B cell (primary cell): ENCODE measurements at regions not wholly inside any gene's neighbourhood (a gene's known extent, or its start where the extent isn't known, plus 50 kb on each side); places are given as distances from the start of the nearest gene placed in this dataset.

Experiments used
- ATAC-seq: fragments of 200-7000 bp; cut with Tn5 transposase; one replicate; pipeline ENCODE4 v1.10.0; 2021; ENCODE audit warnings: low read depth, mild to moderate bottlenecking, moderate number of reproducible peaks, moderate library complexity
- CTCF ChIA-PET: fragments of 350-600 bp; sonication (Branson Sonifier 250); formaldehyde crosslinking; loops from one replicate; lab custom pipeline; 2021; ENCODE audit warnings: antibody characterized with exemption, inconsistent platforms; lab: Charles Lee
- POLR2A ChIA-PET: fragments of 350-600 bp; sonication (Branson Sonifier 250); formaldehyde crosslinking; loops from one replicate; lab custom pipeline; 2021; ENCODE audit warnings: antibody characterized with exemption; lab: Charles Lee
- DNase-seq: peaks from one replicate; pipeline ENCODE4 v3.0.0; 2013
- H2AFZ ChIP-seq: 2 replicates; pipeline ENCODE4 v1.6.1; 2012; ENCODE audit warnings: mild to moderate bottlenecking, low read depth, low read length; ENCODE audit not compliant: insufficient read depth, poor library complexity, severe bottlenecking
- H3K27ac ChIP-seq, 2 donors: 1 replicate in 1 of 2; 2 replicates in 1 of 2; pipeline ENCODE4 v1.5.1; 2012 to 2013; ENCODE audit warnings: low read length in 2 of 2, mild to moderate bottlenecking in 2 of 2, moderate library complexity in 1 of 2
- H3K27me3 ChIP-seq, 4 experiments: fragments of 200-600 bp in 1 of 4; sonication (generic) in 1 of 4; replicated peaks in 1 of 4; 1 replicate in 2 of 4; 2 replicates in 2 of 4; pipeline versions ENCODE4 v1.6.1 to v1.7.0; 2013 to 2016; ENCODE audit warnings: low read length in 3 of 4, mild to moderate bottlenecking in 2 of 4, mixed read lengths in 1 of 4, moderate library complexity in 1 of 4; ENCODE audit not compliant: insufficient read depth in 4 of 4, control insufficient read depth in 3 of 4; ENCODE audit errors: control extremely low read depth in 1 of 4
- H3K36me3 ChIP-seq, 2 experiments: replicated peaks in 1 of 2; 1 replicate in 1 of 2; 2 replicates in 1 of 2; pipeline versions ENCODE4 v1.6.1 to v1.7.1; 2013; ENCODE audit warnings: low read length in 1 of 2; ENCODE audit not compliant: insufficient read depth in 2 of 2, control insufficient read depth in 1 of 2; ENCODE audit errors: control extremely low read depth in 1 of 2, extremely low read depth in 1 of 2
- H3K4me1 ChIP-seq, 2 donors: fragments of 200-600 bp in 1 of 2; sonication (generic) in 1 of 2; 1 replicate in 1 of 2; 2 replicates in 1 of 2; pipeline versions ENCODE4 v1.5.1 to v1.6.1; 2013 to 2017; ENCODE audit warnings: low read length in 2 of 2; ENCODE audit not compliant: control insufficient read depth in 2 of 2, insufficient read depth in 2 of 2
- H3K4me2 ChIP-seq: replicated peaks from 2 replicates; pipeline ENCODE3; 2012; ENCODE audit warnings: mild to moderate bottlenecking, low read depth, low read length; ENCODE audit not compliant: poor library complexity, severe bottlenecking
- H3K4me3 ChIP-seq, 5 experiments: fragments of 200-600 bp in 1 of 5; sonication (generic) in 1 of 5; 1 replicate in 3 of 5; 2 replicates in 2 of 5; pipeline versions ENCODE4 v1.5.1 to v1.7.0; 2011 to 2016; ENCODE audit warnings: low read length in 4 of 5, mild to moderate bottlenecking in 4 of 5, low read depth in 2 of 5, control low read depth in 1 of 5, moderate library complexity in 1 of 5; ENCODE audit not compliant: insufficient read depth in 1 of 5; ENCODE audit errors: control extremely low read depth in 1 of 5, extremely low read depth in 1 of 5
- H3K79me2 ChIP-seq: fragments of 200-600 bp; sonication (generic); one replicate; pipeline ENCODE4 v1.6.0; 2016; ENCODE audit warnings: low read length; ENCODE audit not compliant: control insufficient read depth, insufficient read depth
- H3K9ac ChIP-seq: fragments of 200-600 bp; sonication (generic); 2 replicates; pipeline ENCODE4 v1.6.1; 2017; ENCODE audit warnings: mild to moderate bottlenecking, low read length, moderate library complexity
- H3K9me3 ChIP-seq, 3 donors: one replicate each; pipeline versions ENCODE4 v1.6.1 to v1.7.1; 2013; ENCODE audit warnings: low read length in 2 of 3; ENCODE audit not compliant: control insufficient read depth in 2 of 3, insufficient read depth in 1 of 3; ENCODE audit errors: control extremely low read depth in 1 of 3
- H4K20me1 ChIP-seq: 2 replicates; pipeline ENCODE4 v1.6.0; 2012; ENCODE audit warnings: mild to moderate bottlenecking, low read length; ENCODE audit not compliant: insufficient read depth, control insufficient read depth, poor library complexity, severe bottlenecking
- H3K27ac Mint-ChIP-seq: one replicate; pipeline ENCODE4 v1.8.0; 2021; ENCODE audit warnings: mixed read lengths
- H3K27me3 Mint-ChIP-seq: one replicate; pipeline ENCODE4 v1.8.0; 2021; ENCODE audit warnings: mixed read lengths
- H3K4me1 Mint-ChIP-seq: one replicate; pipeline ENCODE4 v1.8.0; 2021; ENCODE audit warnings: mixed read lengths
- H3K4me3 Mint-ChIP-seq: one replicate; pipeline ENCODE4 v1.8.0; 2021; ENCODE audit warnings: mixed read lengths
- H3K9me3 Mint-ChIP-seq: one replicate; pipeline ENCODE4 v1.8.0; 2022; ENCODE audit warnings: mixed read lengths; ENCODE audit not compliant: insufficient read depth
- EZH2 ChIP-seq: IDR thresholded peaks from 2 replicates; pipeline ENCODE4 v1.6.1; 2012; ENCODE audit warnings: borderline replicate concordance, low read depth, mild to moderate bottlenecking, moderate library complexity, low read length; ENCODE audit not compliant: insufficient read depth, poor library complexity, severe bottlenecking
- WGBS: methylation state at CpG from one replicate; pipeline ENCODE4 v1.1.5; 2013; ENCODE audit warnings: missing lambda C conversion rate; ENCODE audit not compliant: insufficient coverage; 5-methylcytosine and 5-hydroxymethylcytosine counted together
- intact Hi-C: fragments of 100-400 bp; cut with micrococcal nuclease; formaldehyde crosslinking; loops from one replicate; pipeline ENCODE4 v1.10.0; 2022
- TF ChIP-seq, protein P1 (sequence below): fragments of 200-600 bp; IDR thresholded peaks from one replicate; pipeline ENCODE4 v1.8.0; 2022; ENCODE audit warnings: antibody characterized with exemption, mild to moderate bottlenecking

DNA sequence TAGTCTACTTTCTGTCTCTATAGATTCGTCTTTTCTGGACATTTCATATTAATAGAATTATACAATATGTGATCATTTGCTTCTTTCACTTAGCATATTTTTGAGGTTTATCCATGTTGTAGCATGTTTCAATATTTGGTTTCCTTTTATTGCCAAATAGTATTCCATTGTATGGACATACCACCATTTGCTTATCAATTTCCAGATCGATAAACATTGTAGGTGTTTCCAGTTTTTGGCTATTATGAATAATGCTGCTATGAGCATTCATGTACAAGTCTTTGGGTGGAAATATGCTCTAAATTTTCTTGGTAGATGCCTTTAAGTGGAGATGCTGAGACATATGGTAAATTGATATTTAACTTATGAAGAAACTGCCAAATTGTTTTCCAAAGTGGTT is 114.1 kb downstream of the RND3 start:
- Mint-ChIP-seq H3K27me3 (no peaks in the 10 kb centered on the region), H3K9me3 (no peaks in the 10 kb centered on the region), H3K4me3 (no peak overlapping the region), H3K4me1 (no peaks in the 10 kb centered on the region), H3K27ac (no peak overlapping the region)
- intact Hi-C loops: no loop called here
- H3K4me1 ChIP-seq: no peaks in the 10 kb centered on the region
- ChIA-PET CTCF (no interaction called here), POLR2A (no interaction called here)
- no peak overlapping the region for H2AFZ ChIP-seq
- no peak overlapping the region for H3K4me2 ChIP-seq
- no peak overlapping the region for H3K27ac ChIP-seq
- no peaks in the 10 kb centered on the region for H4K20me1 ChIP-seq
- H3K36me3 ChIP-seq: no peaks in the 10 kb centered on the region
- H3K9me3 ChIP-seq: peaks cover 0 to 10% (median 0%) of the 10 kb centered on the region in 3 donors
- no peaks in the 10 kb centered on the region for H3K79me2 ChIP-seq
- no peak for TF ChIP-seq EZH2
- TF ChIP-seq, protein P1, sequence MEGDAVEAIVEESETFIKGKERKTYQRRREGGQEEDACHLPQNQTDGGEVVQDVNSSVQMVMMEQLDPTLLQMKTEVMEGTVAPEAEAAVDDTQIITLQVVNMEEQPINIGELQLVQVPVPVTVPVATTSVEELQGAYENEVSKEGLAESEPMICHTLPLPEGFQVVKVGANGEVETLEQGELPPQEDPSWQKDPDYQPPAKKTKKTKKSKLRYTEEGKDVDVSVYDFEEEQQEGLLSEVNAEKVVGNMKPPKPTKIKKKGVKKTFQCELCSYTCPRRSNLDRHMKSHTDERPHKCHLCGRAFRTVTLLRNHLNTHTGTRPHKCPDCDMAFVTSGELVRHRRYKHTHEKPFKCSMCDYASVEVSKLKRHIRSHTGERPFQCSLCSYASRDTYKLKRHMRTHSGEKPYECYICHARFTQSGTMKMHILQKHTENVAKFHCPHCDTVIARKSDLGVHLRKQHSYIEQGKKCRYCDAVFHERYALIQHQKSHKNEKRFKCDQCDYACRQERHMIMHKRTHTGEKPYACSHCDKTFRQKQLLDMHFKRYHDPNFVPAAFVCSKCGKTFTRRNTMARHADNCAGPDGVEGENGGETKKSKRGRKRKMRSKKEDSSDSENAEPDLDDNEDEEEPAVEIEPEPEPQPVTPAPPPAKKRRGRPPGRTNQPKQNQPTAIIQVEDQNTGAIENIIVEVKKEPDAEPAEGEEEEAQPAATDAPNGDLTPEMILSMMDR: no peak
- no CpG with 5 or more reads among the region's 2 CpGs for WGBS
- H3K4me3 ChIP-seq: no peak overlapping the region
- H3K27me3 ChIP-seq: no peaks in the 10 kb centered on the region
- ATAC-seq (no peak), DNase-seq (no peak)
- H3K9ac ChIP-seq: no peak overlapping the region

DNA sequence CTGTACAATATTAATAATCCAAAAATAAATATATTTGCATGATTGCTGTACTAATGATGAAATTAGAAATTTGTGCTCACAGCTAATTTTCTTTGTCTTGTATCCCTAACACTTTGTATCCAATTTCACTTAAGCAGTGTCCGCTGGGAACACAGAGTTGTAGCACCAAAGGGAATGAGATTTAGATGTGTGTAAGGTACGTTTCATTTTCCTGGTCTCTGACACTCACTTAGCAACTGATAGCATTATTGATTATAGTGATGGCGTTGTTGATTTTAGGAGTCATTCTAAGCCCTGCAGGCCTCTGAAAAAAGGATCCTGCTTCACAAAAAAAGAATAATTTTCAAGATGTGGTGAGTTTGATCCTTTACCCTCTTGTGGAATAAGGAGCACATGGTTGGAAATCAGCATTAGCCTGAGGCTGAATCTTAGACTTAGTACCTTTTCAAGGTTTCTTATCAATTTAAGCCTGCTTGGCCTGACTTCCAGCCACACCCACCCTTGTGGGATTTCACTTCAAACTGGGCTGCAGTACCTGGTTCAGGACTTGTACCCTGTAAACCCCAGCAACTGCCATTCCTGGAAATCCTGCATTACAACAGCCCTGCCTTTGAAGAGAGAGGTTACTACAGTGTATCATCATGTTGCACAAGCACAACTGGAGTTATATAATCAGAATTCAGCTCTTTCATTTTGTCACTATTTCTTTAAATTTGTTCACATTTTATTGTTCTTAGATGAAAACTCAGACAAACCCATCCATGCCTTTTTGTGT is 116.2 kb downstream of the RND3 start:
- Histone ChIP-seq H4K20me1 (no peaks in the 10 kb centered on the region), H3K9ac (no peak overlapping the region), H3K9me3 (peaks cover 0 to 6% (median 0%) of the 10 kb centered on the region in 3 donors), H3K4me3 (no peak overlapping the region), H3K79me2 (no peaks in the 10 kb centered on the region), H3K27me3 (no peaks in the 10 kb centered on the region), H3K36me3 (no peaks in the 10 kb centered on the region), H3K27ac (no peak overlapping the region), H3K4me1 (no peaks in the 10 kb centered on the region), H2AFZ (no peak overlapping the region), H3K4me2 (no peak overlapping the region)
- TF ChIP-seq, protein P1: no peak
- no peak for TF ChIP-seq EZH2
- ATAC-seq: no peak
- Mint-ChIP-seq H3K27me3 (no peaks in the 10 kb centered on the region), H3K4me1 (no peaks in the 10 kb centered on the region), H3K4me3 (no peak overlapping the region), H3K27ac (no peak overlapping the region), H3K9me3 (peaks cover 2% of the 10 kb centered on the region)
- CTCF ChIA-PET: no interaction called here
- DNase-seq: no peak
- POLR2A ChIA-PET: no interaction called here
- intact Hi-C loops: no loop called here
- no CpG with 5 or more reads among the region's 3 CpGs for WGBS
